GM19240 (cell line): ENCODE measurements at regions not wholly inside any gene's neighbourhood (a gene's known extent, or its start where the extent isn't known, plus 50 kb on each side); places are given as distances from the start of the nearest gene placed in this dataset.

Experiments used
- DNase-seq: peaks from one replicate; pipeline ENCODE4 v3.0.0; 2011; ENCODE audit warnings: low spot score; ENCODE audit not compliant: insufficient read length

DNA sequence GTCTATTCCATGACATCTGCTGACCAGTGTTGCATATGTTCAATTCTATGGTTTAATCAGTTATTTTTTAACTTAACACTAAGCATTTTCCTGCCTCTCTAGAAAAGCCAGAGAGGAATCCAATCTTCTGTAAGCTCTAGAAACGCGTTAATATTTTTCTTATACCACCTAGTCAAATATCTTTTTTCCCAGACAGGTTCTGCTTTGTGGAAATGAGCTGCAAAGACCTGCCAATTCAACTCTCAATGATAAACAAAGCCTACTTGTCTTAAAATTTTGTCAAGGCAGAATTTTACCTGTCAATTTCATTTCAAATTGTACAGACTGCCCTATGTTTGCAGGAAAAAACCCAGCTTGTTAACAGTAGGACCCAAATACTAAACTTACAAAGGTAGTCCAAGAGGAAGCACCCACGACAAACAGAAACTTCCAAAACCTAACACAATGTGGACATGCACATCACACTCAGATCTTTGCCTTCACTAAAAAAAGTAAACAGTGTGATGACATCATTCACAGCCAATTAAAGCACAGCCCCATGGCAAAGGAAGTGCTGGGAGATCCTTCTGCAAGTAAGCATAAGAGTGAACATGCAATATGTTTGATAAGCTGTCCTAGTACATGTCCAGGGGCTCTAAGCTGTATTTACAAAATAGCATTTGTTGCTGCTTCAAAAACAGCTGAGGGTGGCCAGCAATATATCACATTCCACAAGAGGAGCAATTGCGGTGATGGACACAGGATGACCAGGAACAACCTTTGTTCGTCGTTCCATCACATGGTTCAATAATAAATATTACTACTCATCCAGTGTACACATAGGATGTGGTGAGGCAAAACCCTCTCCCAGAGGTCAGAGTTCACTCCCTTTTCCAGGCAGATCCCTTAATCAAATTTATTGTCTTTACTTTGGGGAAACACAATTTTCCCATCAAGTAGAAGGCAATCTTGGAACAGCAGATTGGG is 139.4 kb upstream of the TSC22D2 start:
- DNase-seq = no peak

- DNase-seq = no peak
These were observed 140.8 kb upstream of the TSC22D2 start for GRCh38 chr3:150267288-150267687.

DNA sequence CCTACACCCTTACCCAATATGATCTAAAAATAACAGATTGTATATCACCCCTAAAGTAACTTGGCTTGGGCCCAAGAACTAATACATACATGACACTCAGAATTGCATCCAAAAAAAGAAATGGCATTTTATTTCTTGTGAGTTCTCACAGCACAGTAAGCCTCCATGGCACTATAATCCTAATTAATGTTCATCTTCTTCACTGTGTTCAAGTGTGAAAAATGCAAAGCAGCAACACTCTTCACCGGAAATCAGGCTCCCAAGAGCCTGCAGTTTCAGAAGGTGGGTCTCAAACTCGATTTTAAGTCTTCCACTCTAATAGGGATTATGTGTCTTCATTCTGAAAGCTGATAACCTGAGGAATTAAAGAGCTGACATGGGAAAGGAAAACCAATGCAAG is 142.8 kb upstream of the TSC22D2 start:
- no peak for DNase-seq

- no peak for DNase-seq
These were observed 143.4 kb upstream of the TSC22D2 start for GRCh38 chr3:150264561-150265279.

GRCh38 chr3:150261958-150262357 is 146.1 kb upstream of the TSC22D2 start:
- no peak for DNase-seq

DNA sequence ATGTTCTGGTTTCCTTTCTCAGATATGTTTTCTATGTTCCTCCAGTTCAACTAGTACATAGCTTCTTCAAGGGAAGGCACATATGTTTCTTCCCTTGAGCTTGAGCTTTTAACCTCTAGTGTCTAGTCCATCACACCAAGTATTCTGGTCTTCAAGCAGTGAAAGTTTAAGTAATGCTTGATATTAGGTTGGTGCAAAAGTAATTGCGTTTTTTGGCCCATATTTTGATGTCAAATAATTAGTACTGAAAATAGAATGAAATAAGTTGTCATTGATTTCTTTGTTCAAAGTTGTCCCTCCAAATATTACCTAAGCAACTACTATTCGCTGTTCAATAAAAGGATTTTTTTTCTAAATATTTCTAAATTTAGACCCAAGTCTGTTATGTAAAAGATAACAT is 146.7 kb upstream of the TSC22D2 start:
- no peak for DNase-seq

GRCh38 chr3:150260398-150260710 is 147.7 kb upstream of the TSC22D2 start:
- DNase-seq = no peak

GRCh38 chr3:150259526-150260397 is 148.3 kb upstream of the TSC22D2 start:
- no peak for DNase-seq

- no peak for DNase-seq
These were observed 151.3 kb upstream of the TSC22D2 start for GRCh38 chr3:150256782-150257181.

GRCh38 chr3:150256318-150256717 is 151.8 kb upstream of the TSC22D2 start:
- DNase-seq = no peak

- no peak for DNase-seq
These were observed 152.3 kb upstream of the TSC22D2 start for GRCh38 chr3:150255826-150256225.

GRCh38 chr3:150255413-150255812 is 152.7 kb upstream of the TSC22D2 start:
- no peak for DNase-seq

GRCh38 chr3:150254309-150254708 is 153.8 kb upstream of the TSC22D2 start:
- no peak for DNase-seq

DNA sequence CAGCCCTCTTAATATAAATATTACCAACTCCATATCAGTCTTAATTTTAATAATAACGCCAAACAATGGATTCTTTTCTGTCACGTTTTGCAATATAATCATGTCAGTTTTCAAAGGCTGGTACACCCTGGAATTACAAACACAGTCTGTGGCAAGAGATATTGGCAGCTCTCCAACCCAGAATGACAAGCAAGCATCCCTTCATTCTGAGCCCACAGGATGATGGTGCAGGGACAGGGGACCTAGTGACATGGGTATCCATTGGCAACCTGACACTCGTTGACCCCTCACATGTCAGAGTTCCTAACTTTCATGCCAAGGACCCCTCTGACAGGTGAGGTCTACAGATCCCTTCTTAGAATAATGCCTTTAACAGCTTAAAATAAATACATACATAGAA is 154.5 kb upstream of the TSC22D2 start:
- no peak for DNase-seq

GRCh38 chr3:150252462-150252861 is 155.6 kb upstream of the TSC22D2 start:
- DNase-seq = no peak

DNA sequence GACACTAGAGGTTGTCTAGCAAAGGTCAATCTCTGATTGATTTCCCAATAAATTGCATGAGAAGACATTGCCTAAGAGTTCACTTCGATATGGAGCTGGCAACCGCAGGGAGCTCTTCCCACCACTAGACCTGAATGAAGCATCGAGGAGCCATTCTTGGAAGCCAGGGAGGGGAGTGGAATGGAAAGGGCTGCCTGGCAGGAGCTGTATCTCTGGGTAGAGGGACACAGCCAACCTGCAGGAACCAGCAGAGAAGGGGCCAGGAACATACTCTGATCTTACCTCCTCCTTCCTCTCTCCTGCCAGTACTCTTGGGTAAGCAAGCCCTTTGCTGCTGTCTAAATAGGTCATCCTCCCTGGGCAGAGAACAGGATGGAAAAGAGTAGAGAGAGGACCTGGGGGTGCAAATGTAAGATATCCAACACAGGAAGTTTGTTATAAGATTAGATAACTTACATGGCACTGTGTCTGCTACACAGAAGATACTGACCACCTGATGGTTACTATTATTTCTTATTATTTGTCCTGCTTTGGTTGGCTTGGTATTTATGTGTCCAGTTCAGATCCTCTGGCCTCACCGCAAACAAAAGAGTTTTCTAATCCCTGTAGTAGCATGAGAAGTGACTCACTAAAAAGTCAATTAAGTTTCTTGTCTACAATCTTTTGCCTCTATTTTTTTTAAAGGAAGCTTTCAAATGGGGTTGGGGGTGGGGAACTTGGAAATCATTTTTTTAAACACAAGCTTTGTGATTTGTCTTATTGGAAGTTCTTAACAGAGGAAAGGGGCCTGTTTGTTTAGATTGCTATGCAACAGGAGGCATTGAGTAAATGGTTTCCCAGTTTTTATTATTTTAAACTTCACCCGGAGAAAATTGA is 156.7 kb upstream of the TSC22D2 start:
- no peak for DNase-seq

DNA sequence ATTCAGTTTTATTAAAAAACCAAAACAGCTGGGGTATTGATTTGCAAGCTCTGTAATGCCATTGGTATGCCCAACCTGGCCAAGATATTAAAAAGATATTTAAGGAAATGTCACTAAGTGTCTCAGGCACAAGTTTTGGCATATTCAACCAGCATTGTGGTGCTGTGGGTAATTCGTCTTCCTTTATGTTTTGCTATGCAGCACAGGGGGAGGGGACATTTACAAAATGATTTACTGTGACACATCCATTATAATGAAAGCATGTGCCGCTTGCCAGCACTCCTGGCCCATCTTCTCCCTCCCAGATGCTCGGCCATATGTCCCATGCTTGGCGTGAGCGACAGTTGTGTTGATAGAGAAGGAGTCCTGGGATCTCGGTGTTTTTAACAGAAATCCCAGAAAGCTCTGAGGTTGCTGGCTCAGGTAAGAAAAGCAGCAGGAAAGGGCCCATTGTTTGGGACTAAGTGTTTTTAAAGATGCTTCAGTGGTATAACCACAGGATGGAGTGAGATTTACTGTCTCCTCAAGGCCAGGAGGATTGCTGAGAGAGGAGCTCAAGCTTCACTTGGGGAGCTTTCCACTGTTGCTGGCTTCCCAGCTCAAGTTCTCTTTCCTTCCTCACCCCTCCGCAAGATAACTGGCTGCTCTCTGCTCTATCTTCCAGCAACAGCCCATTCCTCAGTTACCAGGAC is 158.2 kb upstream of the TSC22D2 start:
- no peak for DNase-seq

DNA sequence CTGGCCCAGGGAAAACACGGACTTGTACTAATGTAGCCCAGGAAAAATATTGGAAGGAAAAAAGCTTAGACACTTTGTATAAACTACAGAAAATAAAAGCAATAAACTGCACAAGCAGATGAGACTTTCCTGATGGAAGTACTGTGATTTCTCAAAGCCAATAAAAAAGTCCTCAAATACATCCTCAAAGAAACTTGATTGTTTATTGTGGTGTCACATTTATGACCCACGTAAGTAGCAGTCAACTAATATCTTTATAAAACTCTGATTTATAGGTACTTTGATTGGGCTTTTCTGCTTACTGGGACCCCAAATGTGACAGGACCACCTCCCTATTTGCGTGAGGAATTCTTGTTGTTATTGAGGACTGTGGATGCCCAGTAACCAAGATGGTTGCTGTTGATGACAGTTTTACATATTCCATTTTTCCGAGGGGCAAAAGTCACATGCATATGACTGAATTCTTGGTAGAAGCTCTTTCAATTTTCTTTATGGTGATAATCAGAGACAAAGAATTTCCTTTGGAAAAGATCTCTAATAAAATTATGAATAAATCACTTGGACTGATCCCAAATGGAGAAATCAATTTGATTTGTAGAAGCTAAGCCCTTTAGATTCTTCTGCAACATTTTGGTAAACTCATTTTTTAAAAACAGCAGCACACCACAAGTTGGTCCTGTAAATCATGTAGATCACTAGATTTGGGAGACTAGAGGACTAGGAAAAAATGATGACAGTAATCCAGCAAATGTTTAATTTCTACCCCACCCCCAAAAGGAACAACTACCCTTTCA is 159.0 kb upstream of the TSC22D2 start:
- no peak for DNase-seq

DNA sequence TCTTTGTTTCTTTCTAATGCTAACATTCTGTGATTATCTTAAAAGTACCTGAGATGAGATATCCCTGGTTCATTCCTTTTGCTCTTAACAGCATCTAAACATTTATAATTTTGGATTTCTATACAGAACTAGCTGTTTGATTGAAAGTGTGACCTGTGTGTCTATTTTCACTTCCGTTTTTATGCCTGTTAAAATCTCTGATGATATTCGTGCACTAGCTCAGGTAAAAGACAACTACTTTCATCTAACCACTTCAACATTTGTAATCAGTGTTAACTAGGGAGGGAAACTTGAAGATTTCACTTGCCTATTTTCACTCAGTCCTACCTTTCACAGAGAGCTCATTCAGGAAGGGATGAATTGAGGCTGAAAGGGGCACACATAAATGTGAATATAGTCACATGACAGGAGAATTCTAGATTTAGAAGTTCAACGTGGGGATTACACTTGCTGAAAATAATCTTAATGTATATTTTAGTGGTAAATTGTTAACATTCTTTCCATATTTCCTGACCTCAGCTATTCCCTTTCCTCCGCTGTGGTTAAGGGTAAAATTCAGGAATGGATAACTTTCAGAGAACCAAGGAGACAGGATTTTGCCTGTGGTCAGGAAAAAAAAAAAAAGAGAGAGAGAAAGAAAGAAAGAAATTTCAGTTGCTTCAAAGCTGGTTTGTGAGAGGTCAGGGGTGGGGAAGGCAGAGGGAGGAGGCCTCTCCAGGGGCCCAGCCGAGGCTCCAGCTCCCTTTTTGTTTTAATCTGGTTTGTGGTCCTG is 159.8 kb upstream of the TSC22D2 start:
- no peak for DNase-seq
